Cardiac muscle cell (in vitro differentiated cells and primary cell): ENCODE measurements at regions not wholly inside any gene's neighbourhood (a gene's known extent, or its start where the extent isn't known, plus 50 kb on each side); places are given as distances from the start of the nearest gene placed in this dataset.

Source experiments
- DNase-seq, 2 donors: peaks; one replicate each; pipeline versions ENCODE4 v3.0.0 to v3.0.0-alpha.2; 2010 to 2017; ENCODE audit warnings: low read depth in 1 of 2, low spot score in 1 of 2
- H3K27ac ChIP-seq: fragments of 200-600 bp; sonication (generic); 2 replicates; pipeline ENCODE4 v1.5.1; 2016
- H3K27me3 ChIP-seq: fragments of 200-600 bp; sonication (generic); 2 replicates; pipeline ENCODE4 v1.6.0; 2016; ENCODE audit warnings: control low read depth
- H3K36me3 ChIP-seq: fragments of 200-600 bp; sonication (generic); 2 replicates; pipeline ENCODE4 v1.5.1; 2016; ENCODE audit warnings: control low read depth
- H3K4me1 ChIP-seq: fragments of 200-600 bp; sonication (generic); 2 replicates; pipeline ENCODE4 v1.8.1; 2017; ENCODE audit warnings: low read depth, mild to moderate bottlenecking, mixed run types
- H3K4me3 ChIP-seq: fragments of 200-600 bp; sonication (generic); 2 replicates; pipeline ENCODE4 v1.5.1; 2016; ENCODE audit warnings: mild to moderate bottlenecking
- H3K9me3 ChIP-seq: fragments of 200-600 bp; sonication (generic); 2 replicates; pipeline ENCODE4 v1.5.1; 2017; ENCODE audit warnings: low read depth, mild to moderate bottlenecking, control low read depth
- TF ChIP-seq, protein P1 (sequence below): IDR thresholded peaks from 2 replicates; pipeline ENCODE4 v1.5.1; 2012; ENCODE audit warnings: low read depth, mild to moderate bottlenecking, low read length

DNA sequence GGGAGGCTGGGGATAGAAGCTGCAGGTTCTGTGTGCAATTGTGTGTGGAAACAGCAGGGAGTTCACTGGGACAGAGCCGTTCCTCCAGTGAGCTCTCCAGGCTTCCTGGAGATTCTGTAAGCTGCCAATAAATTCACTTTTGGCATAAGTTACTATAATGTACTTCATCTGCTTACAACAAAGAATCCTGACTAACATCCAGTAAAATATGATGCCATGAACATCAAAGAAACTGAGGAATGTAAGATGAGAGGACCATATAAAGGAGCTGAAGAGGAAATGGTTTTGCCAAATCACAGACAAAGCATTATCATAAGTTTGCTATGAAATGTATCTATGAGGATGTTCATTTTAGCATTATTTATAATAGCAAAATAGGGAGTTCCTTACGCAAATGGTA, 175.3 kb downstream of the KCNE4 start:
- TF ChIP-seq, protein P1, sequence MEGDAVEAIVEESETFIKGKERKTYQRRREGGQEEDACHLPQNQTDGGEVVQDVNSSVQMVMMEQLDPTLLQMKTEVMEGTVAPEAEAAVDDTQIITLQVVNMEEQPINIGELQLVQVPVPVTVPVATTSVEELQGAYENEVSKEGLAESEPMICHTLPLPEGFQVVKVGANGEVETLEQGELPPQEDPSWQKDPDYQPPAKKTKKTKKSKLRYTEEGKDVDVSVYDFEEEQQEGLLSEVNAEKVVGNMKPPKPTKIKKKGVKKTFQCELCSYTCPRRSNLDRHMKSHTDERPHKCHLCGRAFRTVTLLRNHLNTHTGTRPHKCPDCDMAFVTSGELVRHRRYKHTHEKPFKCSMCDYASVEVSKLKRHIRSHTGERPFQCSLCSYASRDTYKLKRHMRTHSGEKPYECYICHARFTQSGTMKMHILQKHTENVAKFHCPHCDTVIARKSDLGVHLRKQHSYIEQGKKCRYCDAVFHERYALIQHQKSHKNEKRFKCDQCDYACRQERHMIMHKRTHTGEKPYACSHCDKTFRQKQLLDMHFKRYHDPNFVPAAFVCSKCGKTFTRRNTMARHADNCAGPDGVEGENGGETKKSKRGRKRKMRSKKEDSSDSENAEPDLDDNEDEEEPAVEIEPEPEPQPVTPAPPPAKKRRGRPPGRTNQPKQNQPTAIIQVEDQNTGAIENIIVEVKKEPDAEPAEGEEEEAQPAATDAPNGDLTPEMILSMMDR, result no peak
- no peaks in the 10 kb centered on the region for H3K9me3 ChIP-seq
- H3K4me1 ChIP-seq, result no peaks in the 10 kb centered on the region

GRCh38 chr2:223228871-223229270, 176.9 kb downstream of the KCNE4 start:
- no peaks in the 10 kb centered on the region for H3K9me3 ChIP-seq
- no peak for DNase-seq
- no peak overlapping the region for H3K27ac ChIP-seq
- H3K4me1 ChIP-seq, result no peaks in the 10 kb centered on the region
- no peak overlapping the region for H3K4me3 ChIP-seq
- H3K27me3 ChIP-seq, result no peaks in the 10 kb centered on the region
- TF ChIP-seq, protein P1, result no peak
- H3K36me3 ChIP-seq, result no peaks in the 10 kb centered on the region

More for the DNA sequence above, 175.3 kb downstream of the KCNE4 start:
- H3K27ac ChIP-seq, result no peak overlapping the region
- no peaks in the 10 kb centered on the region for H3K27me3 ChIP-seq
- DNase-seq, result no peak
- no peaks in the 10 kb centered on the region for H3K36me3 ChIP-seq
- H3K4me3 ChIP-seq, result no peak overlapping the region

- no peaks in the 10 kb centered on the region for H3K36me3 ChIP-seq
- H3K27me3 ChIP-seq, result no peaks in the 10 kb centered on the region
- H3K4me3 ChIP-seq, result no peak overlapping the region
- TF ChIP-seq, protein P1, result no peak
- no peak for DNase-seq
- H3K9me3 ChIP-seq, result no peaks in the 10 kb centered on the region
- H3K27ac ChIP-seq, result no peak overlapping the region
- no peaks in the 10 kb centered on the region for H3K4me1 ChIP-seq
Measured at GRCh38 chr2:223230352-223230751, 178.4 kb downstream of the KCNE4 start.

DNA sequence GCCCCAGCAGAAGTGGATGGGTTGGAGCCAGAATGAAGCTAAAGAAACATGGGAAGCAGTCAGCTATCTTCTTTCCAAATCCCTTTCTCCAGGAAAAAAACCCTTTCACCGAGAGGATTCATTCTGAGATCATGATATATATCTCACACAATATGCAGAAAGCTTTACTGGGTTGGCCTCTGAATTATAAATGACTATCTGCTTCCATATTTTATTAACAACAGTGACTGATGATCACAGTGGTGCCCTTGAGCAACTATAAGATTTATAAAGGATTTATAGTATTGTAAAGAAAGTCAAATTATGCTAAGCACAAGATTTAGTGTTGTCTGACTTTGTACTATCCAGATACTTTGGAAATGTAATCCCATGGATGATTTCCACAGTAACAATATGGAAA, 180.3 kb downstream of the KCNE4 start:
- no peaks in the 10 kb centered on the region for H3K9me3 ChIP-seq
- no peaks in the 10 kb centered on the region for H3K36me3 ChIP-seq
- no peak overlapping the region for H3K27ac ChIP-seq
- no peak overlapping the region for H3K4me3 ChIP-seq
- H3K4me1 ChIP-seq, result no peaks in the 10 kb centered on the region
- TF ChIP-seq, protein P1, result no peak
- no peak for DNase-seq
- no peaks in the 10 kb centered on the region for H3K27me3 ChIP-seq

DNA sequence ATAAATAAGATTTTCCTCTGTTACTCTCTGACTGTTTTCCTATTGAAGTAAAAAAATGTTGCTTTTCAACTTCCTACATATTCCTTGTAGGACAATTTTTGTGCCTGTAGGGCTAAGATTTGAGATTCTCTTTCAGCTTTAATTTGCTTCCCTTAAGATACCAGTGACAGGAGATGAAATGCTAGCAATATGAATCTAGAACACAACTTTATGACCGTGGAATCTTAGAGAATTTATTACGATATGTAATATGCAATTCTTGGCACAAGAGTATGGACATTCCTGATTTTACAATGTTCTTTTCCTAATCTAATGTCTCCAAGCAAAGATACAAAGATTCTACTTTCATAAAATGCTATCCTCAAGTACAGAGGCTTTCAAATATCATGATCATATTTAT, 180.9 kb downstream of the KCNE4 start:
- no peaks in the 10 kb centered on the region for H3K9me3 ChIP-seq
- no peak overlapping the region for H3K4me3 ChIP-seq
- H3K36me3 ChIP-seq, result no peaks in the 10 kb centered on the region
- DNase-seq, result no peak
- no peaks in the 10 kb centered on the region for H3K27me3 ChIP-seq
- no peak overlapping the region for H3K27ac ChIP-seq
- TF ChIP-seq, protein P1, result no peak
- H3K4me1 ChIP-seq, result no peaks in the 10 kb centered on the region

DNA sequence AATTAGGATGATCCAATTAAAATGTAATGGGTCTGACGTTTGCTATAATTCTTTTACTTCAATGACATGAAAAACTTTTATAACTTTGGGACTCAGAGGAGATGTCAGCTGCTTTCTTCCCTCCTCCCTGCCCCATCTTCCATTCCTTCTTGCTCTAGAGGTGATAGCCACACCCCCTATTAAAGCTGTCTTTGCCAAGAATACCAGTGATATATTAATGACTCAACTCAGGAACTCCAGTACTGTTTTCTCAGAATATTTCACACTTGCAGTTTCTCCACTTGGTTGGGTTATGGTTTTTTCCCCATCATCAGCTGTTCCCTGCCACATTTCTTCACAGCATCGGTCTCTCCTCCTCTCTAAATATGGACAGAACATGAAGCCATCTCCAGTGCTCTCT, 184.0 kb downstream of the KCNE4 start:
- peak in 1 of 2 donors; percentile 5 for DNase-seq
- no peaks in the 10 kb centered on the region for H3K9me3 ChIP-seq

More for the DNA sequence above, 184.0 kb downstream of the KCNE4 start:
- H3K27me3 ChIP-seq, result no peaks in the 10 kb centered on the region
- no peak overlapping the region for H3K4me3 ChIP-seq
- no peaks in the 10 kb centered on the region for H3K36me3 ChIP-seq
- no peak overlapping the region for H3K27ac ChIP-seq
- TF ChIP-seq, protein P1, result no peak
- no peaks in the 10 kb centered on the region for H3K4me1 ChIP-seq
